HCT116 (cell line): ENCODE measurements at regions not wholly inside any gene's neighbourhood (a gene's known extent, or its start where the extent isn't known, plus 50 kb on each side); places are given as distances from the start of the nearest gene placed in this dataset.

Experiments
- ATAC-seq: fragments of 200-7000 bp; cut with Tn5 transposase; 2 replicates; pipeline ENCODE4 v1.9.1; 2020; ENCODE audit warnings: mild to moderate bottlenecking, moderate library complexity
- BruUV-seq: library from RNA; stranded (reverse); fragments of 400-500 nt; replicated peaks from 2 replicates; lab custom pipeline; 2021; lab: Mats Ljungman, UMichigan
- CTCF ChIA-PET: fragments of 300-600 bp; sonication (Branson Sonifier 250); formaldehyde crosslinking; loops from one replicate; lab custom pipeline; 2021; ENCODE audit warnings: antibody characterized with exemption; lab: Charles Lee
- POLR2A ChIA-PET: fragments of 300-600, 350-600 bp; sonication (Branson Sonifier 250); formaldehyde crosslinking; loops from one replicate; lab custom pipeline; 2021; ENCODE audit warnings: antibody characterized with exemption; lab: Charles Lee
- RAD21 ChIA-PET, 2 experiments: fragments of 300-600 bp; sonication (Branson Sonifier 250); formaldehyde crosslinking; loops; one replicate each; lab custom pipeline; 2023; ENCODE audit warnings: low total read pairs in 2 of 2; ENCODE audit not compliant: uncharacterized antibody in 2 of 2, unreplicated experiment in 2 of 2, low non-redundant PET in 1 of 2; lab: Charles Lee
- DNase-seq: peaks from one replicate; pipeline ENCODE4 v3.0.0-alpha.2; 2010; ENCODE audit warnings: low read depth, low spot score
- H2AFZ ChIP-seq: fragments of 200-600 bp; shearing (Covaris generic), sonication (generic); 2 replicates; pipeline ENCODE4 v1.6.1; 2017; ENCODE audit warnings: low read depth, mixed run types, mixed read lengths, antibody characterized with exemption, low read length; ENCODE audit not compliant: poor library complexity, severe bottlenecking
- H3K27ac ChIP-seq: 2 replicates; pipeline ENCODE4 v1.5.1; 2012; ENCODE audit warnings: low read depth, low read length
- H3K27me3 ChIP-seq: fragments of 200-600 bp; sonication (generic); 2 replicates; pipeline ENCODE4 v1.6.1; 2016; ENCODE audit warnings: mixed run types, low read length, mixed read lengths; ENCODE audit not compliant: insufficient read depth
- H3K36me3 ChIP-seq, 2 experiments: fragments of 200-500 bp in 1 of 2; fragments of 200-600 bp in 1 of 2; sonication (Bioruptor generic) in 1 of 2; sonication (generic) in 1 of 2; 2 replicates each; pipeline versions ENCODE4 v1.5.1 to v1.6.1; 2014 to 2016; ENCODE audit warnings: low read length in 2 of 2, inconsistent platforms in 1 of 2, mixed read lengths in 1 of 2, mixed run types in 1 of 2; ENCODE audit not compliant: insufficient read depth in 2 of 2, control insufficient read depth in 1 of 2
- H3K4me1 ChIP-seq, 2 experiments: fragments of 200-600 bp in 1 of 2; sonication (generic) in 1 of 2; 2 replicates each; pipeline versions ENCODE4 v1.5.1 to v1.6.1; 2012 to 2017; ENCODE audit warnings: low read length in 2 of 2, inconsistent platforms in 1 of 2, mild to moderate bottlenecking in 1 of 2, mixed read lengths in 1 of 2, mixed run types in 1 of 2, moderate library complexity in 1 of 2; ENCODE audit not compliant: insufficient read depth in 2 of 2, control insufficient read depth in 1 of 2
- H3K4me2 ChIP-seq: fragments of 200-600 bp; sonication (generic); 2 replicates; pipeline ENCODE4 v1.6.1; 2017; ENCODE audit warnings: mixed run types, low read length, mixed read lengths
- H3K4me3 ChIP-seq, 2 experiments: fragments of 200-600 bp in 1 of 2; sonication (generic) in 1 of 2; replicated peaks in 1 of 2; 2 replicates each; pipeline ENCODE4 v1.5.1; 2011 to 2016; ENCODE audit warnings: low read length in 2 of 2, control low read depth in 1 of 2, low read depth in 1 of 2, mild to moderate bottlenecking in 1 of 2, mixed read lengths in 1 of 2, mixed run types in 1 of 2
- H3K79me2 ChIP-seq: fragments of 200-600 bp; sonication (generic); 2 replicates; pipeline ENCODE4 v1.6.1; 2017; ENCODE audit warnings: mild to moderate bottlenecking, mixed run types, low read length, moderate library complexity, mixed read lengths; ENCODE audit not compliant: insufficient read depth
- H3K9ac ChIP-seq: fragments of 200-600 bp; sonication (generic); 2 replicates; pipeline ENCODE4 v1.6.1; 2016; ENCODE audit warnings: low read length, mixed read lengths
- H3K9me2 ChIP-seq: fragments of 200-600 bp; sonication (generic), shearing (Covaris generic); 2 replicates; pipeline ENCODE4 v1.6.1; 2017; ENCODE audit warnings: mixed run types, mild to moderate bottlenecking, moderate library complexity; ENCODE audit not compliant: insufficient read depth
- H3K9me3 ChIP-seq, 2 experiments: fragments of 200-500 bp in 1 of 2; fragments of 200-600 bp in 1 of 2; sonication (Bioruptor generic) in 1 of 2; sonication (generic) in 1 of 2; 2 replicates each; pipeline ENCODE4 v1.6.1; 2014 to 2017; ENCODE audit warnings: low read length in 2 of 2, mixed read lengths in 2 of 2, inconsistent platforms in 1 of 2, low read depth in 1 of 2, mild to moderate bottlenecking in 1 of 2, mixed run types in 1 of 2, moderate library complexity in 1 of 2; ENCODE audit not compliant: control insufficient read depth in 1 of 2, insufficient read depth in 1 of 2
- H4K20me1 ChIP-seq: fragments of 200-600 bp; sonication (generic), shearing (Covaris generic); 2 replicates; pipeline ENCODE4 v1.6.1; 2017; ENCODE audit warnings: mixed run types, mild to moderate bottlenecking, moderate library complexity; ENCODE audit not compliant: insufficient read depth
- ATF3 ChIP-seq: IDR thresholded peaks from 2 replicates; pipeline ENCODE4 v1.6.1; 2012
- CEBPB ChIP-seq: IDR thresholded peaks from 2 replicates; pipeline ENCODE4 v1.6.1; 2012; ENCODE audit warnings: low read depth
- CTCF ChIP-seq, 3 experiments: fragments of 200-600 bp in 1 of 3; sonication (generic) in 1 of 3; IDR thresholded peaks in 2 of 3; conservative IDR thresholded peaks in 1 of 3; 2 replicates each; pipeline ENCODE4 v1.5.1; 2012 to 2017; ENCODE audit warnings: low read depth in 2 of 3, low read length in 2 of 3, antibody characterized with exemption in 1 of 3, borderline replicate concordance in 1 of 3, control low read depth in 1 of 3, mild to moderate bottlenecking in 1 of 3, mixed read lengths in 1 of 3, mixed run types in 1 of 3, moderate library complexity in 1 of 3; ENCODE audit not compliant: insufficient read depth in 1 of 3
- EGR1 ChIP-seq: IDR thresholded peaks from 2 replicates; pipeline ENCODE4 v1.6.1; 2012; ENCODE audit warnings: low read depth
- EZH2 ChIP-seq: fragments of 200-600 bp; sonication (generic); IDR thresholded peaks from 2 replicates; pipeline ENCODE4 v1.6.1; 2017; ENCODE audit warnings: antibody characterized with exemption, mixed run types
- FOSL1 ChIP-seq: IDR thresholded peaks from 2 replicates; pipeline ENCODE4 v1.6.1; 2012; ENCODE audit warnings: low read depth
- JUND ChIP-seq: IDR thresholded peaks from 2 replicates; pipeline ENCODE4 v1.6.1; 2012
- MAX ChIP-seq: IDR thresholded peaks from 2 replicates; pipeline ENCODE4 v1.6.1; 2012
- RAD21 ChIP-seq: IDR thresholded peaks from 2 replicates; pipeline ENCODE4 v1.6.1; 2012; ENCODE audit warnings: low read depth, mild to moderate bottlenecking
- REST ChIP-seq: IDR thresholded peaks from 2 replicates; pipeline ENCODE4 v1.6.1; 2012; ENCODE audit warnings: low read depth
- SP1 ChIP-seq: IDR thresholded peaks from 2 replicates; pipeline ENCODE4 v1.6.1; 2012; ENCODE audit warnings: low read depth
- SRF ChIP-seq: IDR thresholded peaks from 2 replicates; pipeline ENCODE4 v1.6.1; 2012; ENCODE audit warnings: low read depth
- TCF7L2 ChIP-seq: IDR thresholded peaks from 2 replicates; pipeline ENCODE4 v1.7.0; 2011; ENCODE audit warnings: borderline replicate concordance, inconsistent platforms; ENCODE audit not compliant: insufficient read depth, insufficient read length; ENCODE audit errors: extremely low read depth
- YY1 ChIP-seq: IDR thresholded peaks from 2 replicates; pipeline ENCODE4 v1.6.1; 2011; ENCODE audit warnings: low read length, low read depth, moderate library complexity, mild to moderate bottlenecking; ENCODE audit not compliant: insufficient replicate concordance; ENCODE audit errors: extremely low read depth
- ZBTB33 ChIP-seq: IDR thresholded peaks from 2 replicates; pipeline ENCODE4 v1.6.1; 2011; ENCODE audit warnings: mild to moderate bottlenecking, low read length, moderate library complexity; ENCODE audit not compliant: insufficient replicate concordance; ENCODE audit errors: extremely low read depth
- ZFX ChIP-seq: fragments of 450-650 bp; IDR thresholded peaks from 2 replicates; pipeline ENCODE4 v1.6.1; 2017
- ZNF274 ChIP-seq: fragments of 200-500 bp; sonication (Bioruptor generic); IDR thresholded peaks from 2 replicates; pipeline ENCODE4 v1.6.1; 2014; ENCODE audit warnings: mild to moderate bottlenecking, low read depth, low read length, inconsistent platforms
- intact Hi-C: fragments of 100-400 bp; cut with micrococcal nuclease; formaldehyde crosslinking; loops from 2 replicates; pipeline ENCODE4 v1.10.0; 2022

GRCh38 chrX:1912193-1912592 lies 297.3 kb downstream of the ASMT start:
- ATAC-seq (no peak), DNase-seq (no peak)
- Histone ChIP-seq H3K9ac (no peak overlapping the region), H3K4me1 (no peaks in the 10 kb centered on the region), H3K27ac (no peak overlapping the region), H3K4me2 (no peak overlapping the region), H3K9me3 (no peaks in the 10 kb centered on the region), H4K20me1 (no peaks in the 10 kb centered on the region), H2AFZ (no peak overlapping the region), H3K4me3 (no peak overlapping the region), H3K79me2 (no peaks in the 10 kb centered on the region), H3K9me2 (no peaks in the 10 kb centered on the region), H3K36me3 (no peaks in the 10 kb centered on the region), H3K27me3 (no peaks in the 10 kb centered on the region)
- intact Hi-C loops = no loop called here
- ChIA-PET RAD21 (no interaction called here), CTCF (no interaction called here), POLR2A (no interaction called here)
- BruUV-seq = no TSS peak
- TF ChIP-seq SRF = no peak
- no peak for TF ChIP-seq MAX
- no peak for TF ChIP-seq JUND
- TF ChIP-seq ZBTB33 = no peak
- no peak for TF ChIP-seq CEBPB
- no peak for TF ChIP-seq EZH2
- no peak for TF ChIP-seq CTCF (IDR thresholded peaks at IDR 0.05 in 2 of 3, conservative IDR thresholded peaks at IDR 0.05 in 1 of 3; ENCODE audit: borderline replicate concordance in 1 of 3, insufficient read depth in 1 of 3, low read depth in 2 of 3, low read length in 2 of 3)
- TF ChIP-seq ZNF274 = no peak
- no peak for TF ChIP-seq FOSL1
- no peak for TF ChIP-seq ZFX
- no peak for TF ChIP-seq REST
- no peak for TF ChIP-seq RAD21
- TF ChIP-seq YY1 = no peak
- no peak for TF ChIP-seq SP1
- TF ChIP-seq TCF7L2 = no peak
- no peak for TF ChIP-seq EGR1
- no peak for TF ChIP-seq ATF3
